NCI-H226 (cell line): ENCODE measurements at regions not wholly inside any gene's neighbourhood (a gene's known extent, or its start where the extent isn't known, plus 50 kb on each side); places are given as distances from the start of the nearest gene placed in this dataset.
"Not testable (repeated sequence)": the region's sequence is repeated elsewhere in the genome, so short reads cannot be mapped to it uniquely, and the experiment has no call there.

Experiments
- DNase-seq: peaks from one replicate; pipeline ENCODE4 v3.0.0-alpha.2; 2015

GRCh38 chr2:83003555-83003954 is 1455.5 kb downstream of the SUCLG1 start:
- DNase-seq: no peak

DNA sequence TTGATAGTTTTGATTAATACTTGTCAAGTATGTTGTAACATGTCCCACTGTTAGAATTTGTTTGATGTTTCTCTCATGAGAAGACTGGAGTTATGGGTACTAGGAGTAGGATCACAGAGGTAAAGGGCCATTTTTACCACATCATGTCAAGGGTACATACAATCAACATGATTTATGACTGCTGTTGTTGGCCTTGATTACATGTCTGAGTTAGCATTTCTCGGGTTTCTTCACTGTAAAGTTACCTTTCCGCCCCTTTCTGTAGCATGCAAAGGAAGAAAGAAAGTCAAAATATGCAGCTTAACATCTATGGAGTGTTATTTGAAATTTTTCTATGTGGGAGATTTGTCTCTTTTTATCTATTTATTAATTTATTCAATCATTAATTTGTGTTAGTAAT is 1456.4 kb downstream of the SUCLG1 start:
- no peak for DNase-seq

- no peak for DNase-seq
Measured at GRCh38 chr2:82998781-82999180, 1460.3 kb downstream of the SUCLG1 start.

DNA sequence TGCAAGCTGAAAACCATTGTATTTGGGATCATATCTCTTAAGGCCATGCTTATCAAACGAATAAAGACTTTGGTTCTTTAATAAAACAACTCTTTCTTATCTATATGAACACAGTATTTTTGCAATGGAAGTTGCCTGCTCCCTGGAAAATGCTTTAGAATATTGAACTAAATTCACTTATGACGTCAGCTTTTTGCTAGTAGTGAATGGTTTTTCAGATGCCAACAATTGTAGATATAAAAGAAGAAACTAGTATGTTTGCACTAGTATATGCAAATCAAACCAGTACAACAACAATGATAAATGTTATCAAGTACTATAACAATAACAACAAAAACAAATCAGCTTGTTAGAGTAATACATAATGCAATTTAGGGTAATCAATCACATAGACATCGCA is 1462.9 kb downstream of the SUCLG1 start:
- DNase-seq: no peak

GRCh38 chr2:82994151-82994550 is 1464.9 kb downstream of the SUCLG1 start:
- DNase-seq: no peak

DNA sequence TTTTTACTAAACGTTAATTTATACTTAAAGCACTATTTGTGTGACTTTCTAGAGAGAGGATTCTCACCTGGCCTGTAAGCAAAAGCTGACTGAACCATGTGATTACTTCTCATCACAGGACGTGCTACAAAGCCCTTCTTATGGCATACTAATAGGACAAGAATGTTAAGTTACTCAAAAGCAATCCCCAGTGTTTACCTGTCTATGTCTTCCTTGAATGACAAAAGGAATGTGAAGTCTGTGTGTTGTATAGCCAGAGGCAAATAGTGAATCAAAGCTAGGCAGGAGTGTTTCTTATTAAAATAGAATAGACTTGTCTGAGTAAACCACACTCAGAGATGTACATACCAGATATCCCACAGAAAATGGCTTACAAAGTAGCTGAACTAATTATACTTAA is 1465.5 kb downstream of the SUCLG1 start:
- DNase-seq: peak; percentile 10

GRCh38 chr2:82992968-82993367 is 1466.1 kb downstream of the SUCLG1 start:
- DNase-seq: no peak

- not testable (repeated sequence) for DNase-seq
Measured at GRCh38 chr2:82987706-82988105, 1471.4 kb downstream of the SUCLG1 start.

GRCh38 chr2:82986899-82987298 is 1472.2 kb downstream of the SUCLG1 start:
- DNase-seq: no peak

DNA sequence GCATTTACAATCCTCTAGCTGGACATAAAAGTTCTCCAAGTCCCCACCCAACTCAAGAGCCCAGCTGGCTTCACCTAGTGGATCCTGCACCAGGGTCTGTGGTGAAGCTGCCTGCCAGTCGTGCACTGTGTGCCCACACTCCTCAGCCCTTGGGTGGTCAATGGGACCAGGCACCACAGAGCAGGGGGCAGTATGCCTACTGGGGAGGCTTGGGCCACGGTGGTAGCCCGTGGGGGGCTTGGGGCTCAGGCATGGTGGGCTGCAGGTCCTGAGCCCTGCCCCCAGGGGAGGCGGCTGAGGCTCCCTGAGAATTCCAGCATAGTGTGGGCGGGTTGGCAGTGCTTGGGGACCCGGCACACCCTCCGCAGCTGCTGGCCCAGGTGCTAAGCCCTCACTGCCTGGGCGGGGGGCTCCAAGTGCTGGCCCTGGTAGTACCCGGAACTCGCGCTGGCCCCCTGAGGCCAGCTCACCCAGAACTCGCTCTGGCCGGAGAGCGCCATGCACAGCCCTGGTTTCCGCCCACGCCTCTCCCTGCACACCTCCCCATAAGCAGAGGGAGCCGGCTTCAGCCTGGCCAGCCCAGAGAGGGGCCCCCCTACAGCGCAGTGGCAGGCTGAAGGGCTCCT is 1473.4 kb downstream of the SUCLG1 start:
- DNase-seq: no peak

- DNase-seq: no peak
Measured at GRCh38 chr2:82968358-82968757, 1490.7 kb downstream of the SUCLG1 start.

DNA sequence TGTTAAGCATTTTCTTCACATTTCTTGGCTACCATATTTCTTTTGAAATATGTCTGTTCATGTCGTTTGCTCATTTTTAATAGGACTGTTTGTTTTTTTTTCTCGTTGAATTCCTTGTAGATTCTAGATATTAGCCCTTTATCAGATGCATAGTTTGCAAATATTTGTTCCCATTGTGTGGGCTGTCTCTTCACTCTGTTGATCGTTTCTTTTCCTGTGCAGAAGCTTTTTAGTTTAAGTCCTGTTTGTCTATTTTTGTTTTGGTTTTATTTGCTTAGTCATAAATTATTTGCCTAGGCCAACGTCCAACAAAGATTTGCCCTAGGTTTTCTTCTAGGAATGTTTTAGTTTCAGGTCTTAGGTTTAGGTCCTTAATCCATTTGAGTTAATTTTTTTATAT is 1494.7 kb downstream of the SUCLG1 start:
- DNase-seq: no peak

GRCh38 chr2:82959727-82960126 is 1499.4 kb downstream of the SUCLG1 start:
- no peak for DNase-seq

DNA sequence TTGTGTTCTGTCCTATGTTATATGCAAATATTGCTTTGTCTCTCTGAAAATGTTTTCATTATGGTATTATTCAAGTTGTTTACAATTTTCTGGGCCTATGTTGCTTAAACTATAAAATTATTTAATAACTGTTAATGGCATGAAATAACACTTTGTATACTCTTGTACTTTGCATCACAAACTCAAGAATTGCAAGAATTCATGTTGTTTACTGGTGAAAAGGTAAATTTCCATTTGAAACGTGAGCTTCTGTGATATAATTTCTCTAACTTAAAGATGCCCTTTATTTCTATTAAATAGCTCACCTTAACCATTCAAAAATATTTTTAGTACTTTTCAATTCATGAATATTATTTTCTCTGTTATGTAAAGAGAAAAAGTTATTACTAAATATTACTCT is 1504.2 kb downstream of the SUCLG1 start:
- DNase-seq: no peak

GRCh38 chr2:82939211-82939610 is 1519.9 kb downstream of the SUCLG1 start:
- DNase-seq: no peak

DNA sequence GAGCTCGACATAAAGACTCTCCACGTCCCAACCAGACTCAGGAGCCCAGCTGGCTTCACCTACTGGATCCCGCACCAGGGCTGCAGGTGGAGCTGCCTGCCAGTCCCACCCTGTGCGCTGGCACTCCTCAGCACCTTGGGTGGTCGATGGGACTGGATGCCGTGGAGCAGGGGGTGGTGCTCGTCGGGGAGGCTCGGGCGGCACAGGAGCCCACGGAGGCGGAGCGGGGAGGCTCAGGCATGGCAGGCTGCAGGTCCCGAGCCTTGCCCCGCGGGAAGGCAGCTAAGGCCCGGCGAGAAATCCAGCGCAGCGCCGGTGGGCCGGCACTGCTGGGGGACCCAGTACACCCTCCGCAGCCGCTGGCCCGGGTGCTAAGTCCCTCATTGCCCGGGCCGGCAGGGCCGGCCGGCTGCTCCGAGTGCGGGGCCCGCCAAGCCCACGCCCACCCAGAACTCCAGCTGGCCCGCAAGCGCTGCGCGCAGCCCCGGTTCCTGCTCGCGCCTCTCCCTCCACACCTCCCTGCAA is 1520.7 kb downstream of the SUCLG1 start:
- DNase-seq: not testable (repeated sequence)

GRCh38 chr2:82913566-82913965 is 1545.5 kb downstream of the SUCLG1 start:
- DNase-seq: no peak

GRCh38 chr2:82896117-82896516 is 1563.0 kb downstream of the SUCLG1 start:
- no peak for DNase-seq

- DNase-seq: no peak
Measured at GRCh38 chr2:82893190-82893589, 1565.9 kb downstream of the SUCLG1 start.

GRCh38 chr2:82879803-82880202 is 1579.3 kb downstream of the SUCLG1 start:
- DNase-seq: no peak

GRCh38 chr2:82875858-82876257 is 1583.2 kb downstream of the SUCLG1 start:
- DNase-seq: no peak

DNA sequence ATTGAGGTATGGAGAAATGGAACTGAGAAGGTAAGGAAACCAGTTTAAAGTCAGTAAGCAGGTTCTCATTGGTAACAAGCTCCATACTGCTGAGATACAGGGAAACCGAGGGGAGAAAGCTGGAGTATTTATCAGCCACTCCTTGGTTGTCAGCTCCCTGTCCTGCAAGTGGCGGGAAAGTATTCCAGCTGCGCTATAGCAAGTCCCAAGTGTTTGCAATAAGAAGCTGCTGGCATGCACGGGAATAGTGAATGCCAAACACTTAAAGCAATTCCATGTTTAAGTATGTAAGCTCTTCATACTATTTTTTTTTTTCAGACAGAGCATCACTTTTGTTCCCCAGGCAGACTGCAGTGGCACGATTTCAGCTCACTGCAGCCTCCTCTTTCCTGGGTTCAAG is 1601.1 kb downstream of the SUCLG1 start:
- DNase-seq: no peak

DNA sequence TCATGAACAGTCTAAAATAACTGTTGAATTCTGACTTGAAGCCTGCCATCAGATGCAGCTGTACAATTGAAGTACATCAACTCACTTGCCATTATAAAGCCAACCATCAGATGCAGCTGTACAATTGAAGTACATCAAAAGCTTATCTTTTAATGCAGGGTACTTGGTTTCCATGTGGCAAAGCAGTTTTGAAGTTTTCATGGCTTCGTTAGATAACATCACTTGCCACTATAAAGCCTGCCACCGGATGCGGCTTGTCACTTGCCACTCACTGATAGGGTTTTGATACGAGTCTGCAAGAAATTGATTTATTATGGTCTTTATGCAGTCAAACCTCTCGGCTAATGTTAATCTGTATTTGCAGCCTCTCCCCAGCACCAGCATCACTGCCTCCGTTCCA is 1605.8 kb downstream of the SUCLG1 start:
- DNase-seq: no peak

- no peak for DNase-seq
Measured at GRCh38 chr2:82852787-82853186, 1606.3 kb downstream of the SUCLG1 start.

DNA sequence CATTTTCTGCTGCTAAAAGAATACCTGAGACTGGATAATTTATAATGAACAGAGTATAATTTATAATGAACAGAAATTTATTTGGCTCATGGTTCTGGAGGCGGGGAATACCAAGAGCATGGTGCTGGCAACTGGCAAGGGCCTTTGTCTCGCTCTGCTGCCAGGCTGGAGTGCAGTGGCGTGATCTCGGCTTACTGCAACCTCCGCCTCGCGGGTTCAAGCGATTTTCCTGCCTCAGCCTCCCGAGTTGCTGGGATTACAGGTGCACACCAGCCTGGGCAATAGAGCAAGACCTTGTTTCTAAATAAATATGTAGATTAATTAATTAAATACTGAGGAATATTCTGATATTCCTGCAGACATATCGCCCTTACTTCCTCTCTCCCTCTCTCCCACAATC is 1610.8 kb downstream of the SUCLG1 start:
- DNase-seq: no peak
